IMR-90 (cell line): ENCODE measurements at regions not wholly inside any gene's neighbourhood (a gene's known extent, or its start where the extent isn't known, plus 50 kb on each side); places are given as distances from the start of the nearest gene placed in this dataset.

ENCODE experiments used
- BHLHE40 ChIP-seq: fragments of 150-350 bp; IDR thresholded peaks from 2 replicates; pipeline ENCODE4 v1.6.1; 2016; ENCODE audit warnings: mild to moderate bottlenecking, low read depth, low read length
- CEBPB ChIP-seq: IDR thresholded peaks from 2 replicates; pipeline ENCODE4 v1.6.1; 2012; ENCODE audit warnings: low read depth, low read length, improper control_type of control experiment
- FOS ChIP-seq: fragments of 150-350 bp; IDR thresholded peaks from 2 replicates; pipeline ENCODE4 v1.6.1; 2016; ENCODE audit warnings: low read depth, low read length
- MAZ ChIP-seq: IDR thresholded peaks from 2 replicates; pipeline ENCODE4 v1.6.1; 2012; ENCODE audit warnings: low read depth, mild to moderate bottlenecking, low read length, improper control_type of control experiment, moderate library complexity, borderline replicate concordance
- POLR2A ChIP-seq: IDR thresholded peaks from 2 replicates; pipeline ENCODE4 v1.6.1; 2012; ENCODE audit warnings: mild to moderate bottlenecking, low read depth, low read length
- RAD21 ChIP-seq: IDR thresholded peaks from 2 replicates; pipeline ENCODE4 v1.6.1; 2012; ENCODE audit warnings: low read length, improper control_type of control experiment
- RFX5 ChIP-seq: IDR thresholded peaks from 2 replicates; pipeline ENCODE4 v1.8.0; 2012; ENCODE audit warnings: low read depth, mild to moderate bottlenecking, low read length, moderate library complexity
- SMC3 ChIP-seq: fragments of 150-350 bp; IDR thresholded peaks from 2 replicates; pipeline ENCODE4 v1.6.1; 2016; ENCODE audit warnings: low read depth, mild to moderate bottlenecking, antibody characterized with exemption, low read length, moderate library complexity
- TF ChIP-seq, protein P1 (sequence below): conservative IDR thresholded peaks from 2 replicates; pipeline ENCODE4 v1.5.1; 2012; ENCODE audit warnings: mild to moderate bottlenecking, low read depth, low read length, improper control_type of control experiment
- TF ChIP-seq, protein P2 (sequence below): fragments of 150-350 bp; IDR thresholded peaks from 2 replicates; pipeline ENCODE4 v1.6.1; 2017; ENCODE audit warnings: mild to moderate bottlenecking, antibody characterized with exemption, low read length, low read depth

DNA sequence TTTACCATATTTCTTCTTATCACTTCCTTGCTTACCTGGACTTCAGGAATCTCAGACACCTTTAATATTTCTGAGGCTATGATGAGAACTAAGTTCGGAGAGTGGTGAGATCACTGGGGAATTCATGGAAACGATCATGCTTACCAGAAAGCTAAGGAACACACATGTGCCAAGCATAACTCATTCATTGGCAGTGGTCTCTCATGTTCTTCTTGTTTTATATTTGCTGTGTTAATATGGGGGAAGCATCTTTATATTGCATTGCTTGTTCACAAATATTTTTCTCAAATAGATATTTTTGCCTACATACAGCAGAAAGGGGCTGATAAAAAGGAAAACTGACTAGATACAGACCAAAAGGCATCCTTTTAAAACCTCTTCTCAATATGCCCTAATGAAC is 55.8 kb downstream of the COL6A6 start:
- TF ChIP-seq, protein P1, sequence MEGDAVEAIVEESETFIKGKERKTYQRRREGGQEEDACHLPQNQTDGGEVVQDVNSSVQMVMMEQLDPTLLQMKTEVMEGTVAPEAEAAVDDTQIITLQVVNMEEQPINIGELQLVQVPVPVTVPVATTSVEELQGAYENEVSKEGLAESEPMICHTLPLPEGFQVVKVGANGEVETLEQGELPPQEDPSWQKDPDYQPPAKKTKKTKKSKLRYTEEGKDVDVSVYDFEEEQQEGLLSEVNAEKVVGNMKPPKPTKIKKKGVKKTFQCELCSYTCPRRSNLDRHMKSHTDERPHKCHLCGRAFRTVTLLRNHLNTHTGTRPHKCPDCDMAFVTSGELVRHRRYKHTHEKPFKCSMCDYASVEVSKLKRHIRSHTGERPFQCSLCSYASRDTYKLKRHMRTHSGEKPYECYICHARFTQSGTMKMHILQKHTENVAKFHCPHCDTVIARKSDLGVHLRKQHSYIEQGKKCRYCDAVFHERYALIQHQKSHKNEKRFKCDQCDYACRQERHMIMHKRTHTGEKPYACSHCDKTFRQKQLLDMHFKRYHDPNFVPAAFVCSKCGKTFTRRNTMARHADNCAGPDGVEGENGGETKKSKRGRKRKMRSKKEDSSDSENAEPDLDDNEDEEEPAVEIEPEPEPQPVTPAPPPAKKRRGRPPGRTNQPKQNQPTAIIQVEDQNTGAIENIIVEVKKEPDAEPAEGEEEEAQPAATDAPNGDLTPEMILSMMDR = no peak
- TF ChIP-seq POLR2A (no peak), RAD21 (no peak), SMC3 (no peak), RFX5 (no peak), CEBPB (no peak), BHLHE40 (no peak), FOS (no peak), MAZ (no peak)
- TF ChIP-seq, protein P2, sequence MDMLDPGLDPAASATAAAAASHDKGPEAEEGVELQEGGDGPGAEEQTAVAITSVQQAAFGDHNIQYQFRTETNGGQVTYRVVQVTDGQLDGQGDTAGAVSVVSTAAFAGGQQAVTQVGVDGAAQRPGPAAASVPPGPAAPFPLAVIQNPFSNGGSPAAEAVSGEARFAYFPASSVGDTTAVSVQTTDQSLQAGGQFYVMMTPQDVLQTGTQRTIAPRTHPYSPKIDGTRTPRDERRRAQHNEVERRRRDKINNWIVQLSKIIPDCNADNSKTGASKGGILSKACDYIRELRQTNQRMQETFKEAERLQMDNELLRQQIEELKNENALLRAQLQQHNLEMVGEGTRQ = no peak
